Fibroblast of upper back skin (primary cell): ENCODE measurements at regions not wholly inside any gene's neighbourhood (a gene's known extent, or its start where the extent isn't known, plus 50 kb on each side); places are given as distances from the start of the nearest gene placed in this dataset.

ENCODE experiments used
- DNase-seq: peaks from one replicate; pipeline ENCODE4 v3.0.0-alpha.2; 2013

GRCh38 chr4:175378372-175378771, 433.7 kb downstream of the GPM6A start:
- no peak for DNase-seq

- no peak for DNase-seq
Observed at GRCh38 chr4:175380841-175381240, 431.2 kb downstream of the GPM6A start.

GRCh38 chr4:175385797-175386196, 426.3 kb downstream of the GPM6A start:
- peak; percentile 14 for DNase-seq

- no peak for DNase-seq
Observed at GRCh38 chr4:175386776-175387507, 425.1 kb downstream of the GPM6A start.

GRCh38 chr4:175394208-175394607, 417.9 kb downstream of the GPM6A start:
- DNase-seq: no peak

GRCh38 chr4:175405961-175406360, 406.1 kb downstream of the GPM6A start:
- DNase-seq: no peak

GRCh38 chr4:175407926-175408325, 404.1 kb downstream of the GPM6A start:
- DNase-seq: no peak

GRCh38 chr4:175411251-175411650, 400.8 kb downstream of the GPM6A start:
- peak; percentile 45 for DNase-seq

- peak; percentile 63 for DNase-seq
Observed at GRCh38 chr4:175412161-175412560, 399.9 kb downstream of the GPM6A start.

- peak; percentile 94 for DNase-seq
Observed at GRCh38 chr4:175412746-175413145, 399.3 kb downstream of the GPM6A start.

- peak; percentile 90 for DNase-seq
Observed at GRCh38 chr4:175413561-175413960, 398.5 kb downstream of the GPM6A start.

- DNase-seq: no peak
Observed at GRCh38 chr4:175414602-175415001, 397.5 kb downstream of the GPM6A start.

GRCh38 chr4:175418516-175418915, 393.5 kb downstream of the GPM6A start:
- no peak for DNase-seq

- peak; percentile 97 for DNase-seq
Observed at GRCh38 chr4:175419236-175419718, 392.8 kb downstream of the GPM6A start.

- peak; percentile 56 for DNase-seq
Observed at GRCh38 chr4:175421506-175421905, 390.6 kb downstream of the GPM6A start.

- DNase-seq: peak; percentile 71
Observed at GRCh38 chr4:175422331-175422730, 389.7 kb downstream of the GPM6A start.

- DNase-seq: no peak
Observed at GRCh38 chr4:175424111-175424510, 388.0 kb downstream of the GPM6A start.

GRCh38 chr4:175427751-175428150, 384.3 kb downstream of the GPM6A start:
- no peak for DNase-seq

GRCh38 chr4:175431694-175432093, 380.4 kb downstream of the GPM6A start:
- DNase-seq: no peak

- DNase-seq: no peak
Observed at GRCh38 chr4:175435381-175435783, 376.7 kb downstream of the GPM6A start.

GRCh38 chr4:175436196-175436595, 375.9 kb downstream of the GPM6A start:
- DNase-seq: no peak

GRCh38 chr4:175440786-175441185, 371.3 kb downstream of the GPM6A start:
- DNase-seq: no peak

GRCh38 chr4:175441256-175441655, 370.8 kb downstream of the GPM6A start:
- DNase-seq: no peak

- no peak for DNase-seq
Observed at GRCh38 chr4:175443547-175443946, 368.5 kb downstream of the GPM6A start.

- no peak for DNase-seq
Observed at GRCh38 chr4:175444512-175444911, 367.6 kb downstream of the GPM6A start.
